Activated CD4-positive, alpha-beta T cell treated with anti-CD3 and anti-CD28 coated beads, Interleukin-2, amount 10 ng/mL, durations not matched to agents 7 days and 5 days (primary cell): ENCODE measurements at regions not wholly inside any gene's neighbourhood (a gene's known extent, or its start where the extent isn't known, plus 50 kb on each side); places are given as distances from the start of the nearest gene placed in this dataset.
"Not testable (repeated sequence)": the region's sequence is repeated elsewhere in the genome, so short reads cannot be mapped to it uniquely, and the experiment has no call there.

Experiments used
- CTCF ChIA-PET: fragments of 350-600 bp; sonication (Branson Sonifier 250); formaldehyde crosslinking; loops from one replicate; lab custom pipeline; 2021; ENCODE audit warnings: antibody characterized with exemption; lab: Charles Lee
- POLR2A ChIA-PET: fragments of 350-600 bp; sonication (Branson Sonifier 250); formaldehyde crosslinking; loops from one replicate; lab custom pipeline; 2021; ENCODE audit warnings: antibody characterized with exemption; lab: Charles Lee
- DNase-seq: peaks from one replicate; pipeline ENCODE4 v3.0.0-alpha.2; 2020
- H3K27ac Mint-ChIP-seq: one replicate; pipeline ENCODE4 v1.8.0; 2021; ENCODE audit warnings: mild to moderate bottlenecking, moderate library complexity, mixed read lengths
- H3K27me3 Mint-ChIP-seq: one replicate; pipeline ENCODE4 v1.8.0; 2021; ENCODE audit warnings: mixed read lengths
- H3K36me3 Mint-ChIP-seq: one replicate; pipeline ENCODE4 v1.8.0; 2021; ENCODE audit warnings: low read depth, mixed read lengths
- H3K4me1 Mint-ChIP-seq: one replicate; pipeline ENCODE4 v1.8.0; 2021; ENCODE audit warnings: mixed read lengths
- H3K4me3 Mint-ChIP-seq: one replicate; pipeline ENCODE4 v1.8.0; 2021; ENCODE audit warnings: mild to moderate bottlenecking, moderate library complexity, mixed read lengths
- H3K9me3 Mint-ChIP-seq: one replicate; pipeline ENCODE4 v1.8.0; 2021; ENCODE audit warnings: mixed read lengths

DNA sequence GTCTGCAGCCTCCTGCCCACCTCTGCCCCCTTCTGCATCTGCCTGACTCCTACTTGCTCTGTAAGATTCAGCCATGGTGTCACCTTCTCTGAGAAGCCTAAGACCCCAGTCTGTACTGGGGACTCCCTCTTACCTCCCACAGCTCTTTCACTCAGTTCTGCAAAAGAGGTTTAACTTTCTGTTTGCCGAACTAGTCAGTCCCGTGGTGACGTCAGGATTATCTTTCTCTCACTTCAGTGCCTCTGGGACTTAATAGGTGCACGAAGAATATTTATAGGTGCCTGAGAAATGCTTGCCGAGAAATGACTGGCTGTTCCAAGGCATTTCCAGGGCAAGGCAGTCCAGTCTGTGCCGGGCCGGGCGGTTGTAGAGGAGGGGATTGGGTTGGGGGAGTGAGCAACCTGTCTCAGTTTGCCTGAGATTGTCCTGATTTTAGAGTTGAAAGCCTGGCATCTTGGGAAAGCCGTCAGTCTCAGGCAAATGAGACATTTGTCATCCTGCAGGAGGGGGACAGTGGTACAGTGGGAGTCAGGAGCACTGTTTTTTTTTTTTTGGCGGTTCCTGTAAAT, 227.5 kb upstream of the NPVF start:
- no peak overlapping the region for H3K27ac Mint-ChIP-seq
- no peak overlapping the region for H3K4me3 Mint-ChIP-seq
- POLR2A ChIA-PET: no interaction called here
- DNase-seq: no peak
- H3K27me3 Mint-ChIP-seq: peaks cover 7% of the 10 kb centered on the region
- H3K4me1 Mint-ChIP-seq: no peaks in the 10 kb centered on the region
- CTCF ChIA-PET: interaction anchor here (0.5 kb wide), 1 partner anchor 186 kb away, joined by 5 read pairs; no protein-coding TSS in a partner anchor
- H3K9me3 Mint-ChIP-seq: no peaks in the 10 kb centered on the region
- H3K36me3 Mint-ChIP-seq: no peaks in the 10 kb centered on the region

DNA sequence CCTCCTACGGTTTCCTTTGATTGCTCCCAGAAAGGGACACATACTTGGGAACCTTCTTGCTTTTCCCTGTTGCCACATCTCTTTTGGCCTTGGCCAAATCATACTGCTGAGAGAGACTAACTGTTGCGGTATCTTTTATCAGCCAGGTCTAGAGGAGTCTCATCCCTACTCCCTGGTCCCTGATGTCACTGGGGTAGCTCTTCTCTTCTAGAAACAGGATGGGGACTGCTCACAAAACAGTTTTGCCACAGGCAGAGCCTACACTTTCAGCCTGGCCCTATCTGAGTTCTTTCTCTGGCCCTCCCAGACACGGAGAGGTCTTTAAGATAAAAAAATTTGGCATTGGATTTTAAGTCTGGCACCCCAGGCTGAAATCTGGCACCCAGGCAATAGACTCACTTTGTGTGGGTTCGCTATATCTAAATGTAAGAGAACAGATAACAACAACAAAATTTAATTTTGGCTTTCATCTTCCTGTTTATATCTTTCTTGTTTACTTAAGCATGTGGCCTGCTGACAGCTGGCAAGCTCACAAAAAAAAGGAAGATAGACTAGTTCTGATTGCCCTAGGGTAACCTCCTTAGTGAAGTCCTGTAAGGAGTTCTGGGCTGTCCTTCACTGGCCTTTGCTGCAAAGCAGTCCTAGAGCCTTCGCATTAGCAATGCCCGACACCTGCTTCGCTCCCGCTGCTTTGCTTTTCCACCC, 228.3 kb upstream of the NPVF start:
- CTCF ChIA-PET: no interaction called here
- no peaks in the 10 kb centered on the region for H3K36me3 Mint-ChIP-seq
- no peak overlapping the region for H3K4me3 Mint-ChIP-seq
- no peak overlapping the region for H3K27ac Mint-ChIP-seq
- no peaks in the 10 kb centered on the region for H3K9me3 Mint-ChIP-seq
- no peak for DNase-seq
- POLR2A ChIA-PET: interaction anchor here (0.5 kb wide), 1 partner anchor 1552 kb away, joined by 3 read pairs; no protein-coding TSS in a partner anchor
- H3K4me1 Mint-ChIP-seq: no peaks in the 10 kb centered on the region
- H3K27me3 Mint-ChIP-seq: peaks cover 10% of the 10 kb centered on the region

DNA sequence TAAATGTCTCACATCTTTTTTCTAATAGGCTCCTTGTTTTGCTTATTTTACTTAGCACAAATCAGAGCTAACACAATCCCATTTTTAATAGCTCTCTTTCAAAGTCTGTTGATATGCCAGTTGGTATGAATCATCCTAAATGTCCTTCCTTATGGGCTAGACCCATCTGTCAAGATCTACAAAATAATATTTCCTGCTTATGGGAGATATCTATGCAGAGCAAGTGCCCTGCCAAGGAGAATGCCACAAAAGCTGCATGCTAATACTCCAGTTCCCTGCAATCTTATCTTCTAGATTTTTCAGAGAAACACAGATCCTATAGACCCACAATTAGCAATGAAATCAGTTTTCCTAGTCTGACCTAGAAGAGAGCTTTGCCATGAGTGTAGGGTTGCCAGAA, 230.8 kb upstream of the NPVF start:
- H3K4me3 Mint-ChIP-seq: no peak overlapping the region
- POLR2A ChIA-PET: no interaction called here
- CTCF ChIA-PET: no interaction called here
- H3K4me1 Mint-ChIP-seq: no peaks in the 10 kb centered on the region
- H3K36me3 Mint-ChIP-seq: no peaks in the 10 kb centered on the region
- DNase-seq: no peak
- H3K27me3 Mint-ChIP-seq: peaks cover 21% of the 10 kb centered on the region
- no peak overlapping the region for H3K27ac Mint-ChIP-seq
- no peaks in the 10 kb centered on the region for H3K9me3 Mint-ChIP-seq

GRCh38 chr7:25460433-25460832, 232.1 kb upstream of the NPVF start:
- POLR2A ChIA-PET: no interaction called here
- Mint-ChIP-seq H3K27me3 (peaks cover 27% of the 10 kb centered on the region), H3K9me3 (no peaks in the 10 kb centered on the region), H3K36me3 (no peaks in the 10 kb centered on the region), H3K4me1 (no peaks in the 10 kb centered on the region), H3K4me3 (no peak overlapping the region), H3K27ac (no peak overlapping the region)
- CTCF ChIA-PET: no interaction called here
- no peak for DNase-seq

- no peak overlapping the region for H3K4me3 Mint-ChIP-seq
- CTCF ChIA-PET: no interaction called here
- no peak overlapping the region for H3K27ac Mint-ChIP-seq
- H3K27me3 Mint-ChIP-seq: peaks cover 17% of the 10 kb centered on the region
- H3K36me3 Mint-ChIP-seq: no peaks in the 10 kb centered on the region
- H3K9me3 Mint-ChIP-seq: no peaks in the 10 kb centered on the region
- no peak for DNase-seq
- H3K4me1 Mint-ChIP-seq: no peaks in the 10 kb centered on the region
- POLR2A ChIA-PET: no interaction called here
These were observed 241.4 kb upstream of the NPVF start for GRCh38 chr7:25469669-25470068.

DNA sequence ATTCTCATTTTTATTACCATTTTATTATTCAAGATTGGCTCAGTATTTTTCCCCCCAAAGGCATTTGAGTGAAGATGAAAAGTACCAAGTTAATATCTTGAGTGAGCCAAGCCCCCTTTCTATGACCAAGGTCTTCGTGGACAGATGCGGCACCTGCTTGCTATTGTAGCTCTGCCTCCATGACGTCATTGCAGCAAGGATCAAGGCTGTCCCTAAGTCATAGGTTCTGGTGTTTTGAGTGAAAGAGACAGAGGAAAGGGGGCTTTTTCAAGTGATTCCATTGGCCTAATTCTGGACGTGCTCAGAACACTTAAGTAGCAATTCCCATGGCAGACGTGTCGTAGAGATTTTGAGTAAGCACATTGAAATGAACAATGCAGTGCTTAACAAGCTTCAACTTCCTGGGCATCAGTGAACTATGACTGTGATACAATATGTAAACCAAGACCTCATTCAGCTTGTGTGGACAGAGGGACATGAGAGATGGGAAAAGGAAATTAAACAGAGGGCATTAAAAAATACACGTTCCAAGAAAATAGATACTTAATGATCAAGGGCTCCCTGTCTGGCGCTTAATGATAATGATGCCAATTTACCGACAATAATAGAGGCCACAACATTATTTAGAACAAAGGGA, 248.7 kb upstream of the NPVF start:
- H3K4me1 Mint-ChIP-seq: no peaks in the 10 kb centered on the region
- peaks cover 3% of the 10 kb centered on the region for H3K27me3 Mint-ChIP-seq
- no peak overlapping the region for H3K4me3 Mint-ChIP-seq
- no peaks in the 10 kb centered on the region for H3K36me3 Mint-ChIP-seq
- POLR2A ChIA-PET: no interaction called here
- H3K27ac Mint-ChIP-seq: no peak overlapping the region
- CTCF ChIA-PET: no interaction called here
- DNase-seq: no peak
- H3K9me3 Mint-ChIP-seq: no peaks in the 10 kb centered on the region

- H3K27ac Mint-ChIP-seq, CTCF ChIA-PET, H3K36me3 Mint-ChIP-seq, H3K27me3 Mint-ChIP-seq, H3K4me1 Mint-ChIP-seq, H3K9me3 Mint-ChIP-seq, H3K4me3 Mint-ChIP-seq, POLR2A ChIA-PET, DNase-seq: not testable (repeated sequence)
These were observed 249.9 kb upstream of the NPVF start for GRCh38 chr7:25478221-25478620.

DNA sequence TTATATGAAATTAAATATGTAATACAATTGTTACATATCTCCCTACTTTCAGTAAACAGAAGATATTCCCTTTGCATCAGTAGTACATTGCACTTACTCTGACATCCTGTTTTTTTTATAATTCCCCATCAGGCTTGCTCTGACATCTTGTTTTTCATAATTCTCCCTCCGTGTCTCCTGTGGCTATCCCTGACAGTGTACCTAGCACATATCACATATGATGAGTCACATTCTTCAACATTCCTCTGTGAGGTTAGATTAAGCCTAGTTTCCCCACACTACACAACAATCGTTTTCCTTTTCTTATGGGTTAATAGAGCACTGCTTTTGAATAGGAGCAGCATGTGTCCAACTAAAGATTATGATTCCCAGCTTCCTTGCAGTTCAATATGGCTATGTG, 250.6 kb upstream of the NPVF start:
- no peaks in the 10 kb centered on the region for H3K4me1 Mint-ChIP-seq
- ChIA-PET POLR2A (no interaction called here), CTCF (no interaction called here)
- H3K27ac Mint-ChIP-seq: no peak overlapping the region
- no peak for DNase-seq
- H3K36me3 Mint-ChIP-seq: no peaks in the 10 kb centered on the region
- no peak overlapping the region for H3K4me3 Mint-ChIP-seq
- peaks cover 5% of the 10 kb centered on the region for H3K27me3 Mint-ChIP-seq
- H3K9me3 Mint-ChIP-seq: no peaks in the 10 kb centered on the region

- CTCF ChIA-PET: interaction anchor here (0.6 kb wide), 1 partner anchor 1018 kb away, joined by 3 read pairs; no protein-coding TSS in a partner anchor
These were observed 253.6 kb upstream of the NPVF start for GRCh38 chr7:25481891-25482290.

DNA sequence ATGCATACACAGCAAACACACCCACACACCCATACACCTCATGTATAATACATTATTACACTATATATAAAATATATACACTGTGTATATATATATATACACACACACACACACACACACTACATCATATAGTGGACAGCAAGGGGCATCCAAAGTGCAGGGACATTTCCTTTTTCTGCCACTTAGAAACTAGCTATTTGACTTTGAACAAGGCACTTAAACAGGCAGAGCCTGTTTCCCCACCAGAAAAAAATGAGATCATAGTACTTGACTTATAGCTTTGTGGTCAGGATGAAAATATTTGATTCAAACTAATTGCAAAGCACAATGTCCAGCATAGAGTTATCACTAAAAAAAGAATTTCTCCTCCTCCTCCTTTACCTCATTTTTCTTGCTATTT, 254.3 kb upstream of the NPVF start:
- POLR2A ChIA-PET: no interaction called here
- H3K27me3 Mint-ChIP-seq: peaks cover 17% of the 10 kb centered on the region
- no peak overlapping the region for H3K4me3 Mint-ChIP-seq
- no peaks in the 10 kb centered on the region for H3K4me1 Mint-ChIP-seq
- H3K27ac Mint-ChIP-seq: no peak overlapping the region
- H3K36me3 Mint-ChIP-seq: no peaks in the 10 kb centered on the region
- no peak for DNase-seq
- no peaks in the 10 kb centered on the region for H3K9me3 Mint-ChIP-seq
- CTCF ChIA-PET: no interaction called here

More at GRCh38 chr7:25481891-25482290, 253.6 kb upstream of the NPVF start:
- DNase-seq: no peak
- Mint-ChIP-seq H3K27me3 (peaks cover 12% of the 10 kb centered on the region), H3K4me1 (no peaks in the 10 kb centered on the region), H3K4me3 (no peak overlapping the region), H3K36me3 (no peaks in the 10 kb centered on the region), H3K9me3 (no peaks in the 10 kb centered on the region), H3K27ac (no peak overlapping the region)
- POLR2A ChIA-PET: no interaction called here

DNA sequence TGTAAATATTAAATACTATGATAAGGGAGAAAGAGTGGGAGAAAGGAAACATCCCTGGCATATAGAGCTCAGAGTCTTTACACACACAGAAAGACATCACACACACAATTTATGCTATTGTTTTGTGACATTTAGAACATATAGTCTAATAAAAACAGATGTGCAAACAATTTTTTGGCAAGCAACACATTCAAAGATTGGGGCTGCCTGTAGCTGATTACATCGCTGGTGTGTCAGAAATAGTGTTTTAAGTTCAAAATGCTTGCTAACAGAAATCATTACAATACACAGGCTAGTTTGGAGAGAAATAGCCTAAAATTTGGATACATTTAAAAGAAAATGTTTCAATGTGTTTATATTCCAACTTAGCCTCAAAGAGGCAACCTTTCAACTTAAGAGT, 256.7 kb upstream of the NPVF start:
- Mint-ChIP-seq H3K27me3 (peaks cover 20% of the 10 kb centered on the region), H3K4me1 (no peaks in the 10 kb centered on the region), H3K9me3 (no peaks in the 10 kb centered on the region), H3K4me3 (no peak overlapping the region), H3K36me3 (no peaks in the 10 kb centered on the region), H3K27ac (no peak overlapping the region)
- ChIA-PET POLR2A (no interaction called here), CTCF (no interaction called here)
- no peak for DNase-seq

- Mint-ChIP-seq H3K36me3 (no peaks in the 10 kb centered on the region), H3K27me3 (peaks cover 20% of the 10 kb centered on the region), H3K27ac (no peak overlapping the region), H3K4me3 (no peak overlapping the region), H3K4me1 (no peaks in the 10 kb centered on the region), H3K9me3 (no peaks in the 10 kb centered on the region)
- POLR2A ChIA-PET: no interaction called here
- no peak for DNase-seq
- CTCF ChIA-PET: no interaction called here
These were observed 258.4 kb upstream of the NPVF start for GRCh38 chr7:25486656-25487055.

DNA sequence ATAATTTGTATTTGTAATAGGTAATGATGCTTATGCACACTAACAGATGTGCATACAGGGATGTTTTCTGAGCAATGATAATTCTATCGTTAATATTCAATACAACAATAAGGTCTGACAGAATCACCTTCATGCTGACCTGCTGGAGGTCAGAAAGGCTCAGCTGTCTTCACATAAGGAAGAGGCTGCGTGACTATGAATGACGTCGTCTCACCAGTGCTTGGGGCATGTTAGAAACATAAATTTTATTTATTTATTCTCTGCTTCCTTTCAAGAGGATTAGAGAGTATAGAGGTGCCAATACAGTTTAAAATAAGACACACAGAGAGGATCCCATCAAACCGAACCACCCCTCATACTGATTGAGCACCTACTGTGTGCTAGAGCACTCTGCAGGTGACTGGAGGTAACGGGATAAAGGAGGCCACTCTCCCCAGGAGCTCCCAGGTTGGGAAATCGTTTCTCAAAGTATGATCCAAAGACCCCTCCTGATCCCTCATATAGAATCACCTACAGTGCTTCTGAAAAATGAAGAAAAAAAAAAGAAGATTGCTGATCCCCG, 265.6 kb upstream of the NPVF start:
- Mint-ChIP-seq H3K4me3 (no peak overlapping the region), H3K27ac (no peak overlapping the region), H3K27me3 (peaks cover 1% of the 10 kb centered on the region), H3K36me3 (peaks cover 5% of the 10 kb centered on the region), H3K9me3 (no peaks in the 10 kb centered on the region), H3K4me1 (peaks cover 16% of the 10 kb centered on the region)
- POLR2A ChIA-PET: no interaction called here
- no peak for DNase-seq
- CTCF ChIA-PET: interaction anchor here (0.6 kb wide), 1 partner anchor 424 kb away, joined by 5 read pairs; no protein-coding TSS in a partner anchor
